ENCODE measurements at regions not wholly inside any gene's neighbourhood (a gene's known extent, or its start where the extent isn't known, plus 50 kb on each side); places are given as distances from the start of the nearest gene placed in this dataset.

- H3K9me3 ChIP-seq = no peaks in the 10 kb centered on the region
- intact Hi-C loops (cut with DNase I, micrococcal nuclease) = no loop called here
- no peaks in the 10 kb centered on the region for H3K36me3 ChIP-seq (ENCODE audit: low read depth)
- ATAC-seq = no peak
- H3K4me1 ChIP-seq (ENCODE audit: low read depth) = no peaks in the 10 kb centered on the region
- TF ChIP-seq CTCF (IDR thresholded peaks at IDR 0.05) = no peak
- no peak for DNase-seq
- H3K4me3 ChIP-seq = no peak overlapping the region
Measured at GRCh38 chr2:236775511-236775910, 205.9 kb downstream of the ACKR3 start.

- ATAC-seq (no peak), DNase-seq (no peak)
- no peak overlapping the region for H3K4me3 ChIP-seq
- intact Hi-C loops (cut with DNase I, micrococcal nuclease) = no loop called here
- no peak for TF ChIP-seq CTCF (IDR thresholded peaks at IDR 0.05)
- no peaks in the 10 kb centered on the region for H3K9me3 ChIP-seq
- no peaks in the 10 kb centered on the region for H3K36me3 ChIP-seq (ENCODE audit: low read depth)
- H3K4me1 ChIP-seq (ENCODE audit: low read depth) = no peaks in the 10 kb centered on the region
Measured at GRCh38 chr2:236776206-236776605, 206.6 kb downstream of the ACKR3 start.

GRCh38 chr2:236776695-236777251, 207.1 kb downstream of the ACKR3 start:
- Histone ChIP-seq H3K36me3 (ENCODE audit: low read depth) (no peaks in the 10 kb centered on the region), H3K4me3 (no peak overlapping the region), H3K4me1 (ENCODE audit: low read depth) (no peaks in the 10 kb centered on the region), H3K9me3 (no peaks in the 10 kb centered on the region)
- no peak for TF ChIP-seq CTCF (IDR thresholded peaks at IDR 0.05)
- DNase-seq (no peak), ATAC-seq (no peak)
- intact Hi-C loops (cut with DNase I, micrococcal nuclease) = no loop called here

GRCh38 chr2:236777408-236777807, 207.8 kb downstream of the ACKR3 start:
- Histone ChIP-seq H3K4me1 (ENCODE audit: low read depth) (no peaks in the 10 kb centered on the region), H3K9me3 (no peaks in the 10 kb centered on the region), H3K36me3 (ENCODE audit: low read depth) (no peaks in the 10 kb centered on the region), H3K4me3 (no peak overlapping the region)
- intact Hi-C loops (cut with DNase I, micrococcal nuclease) = no loop called here
- ATAC-seq = no peak
- TF ChIP-seq CTCF (IDR thresholded peaks at IDR 0.05) = no peak
- no peak for DNase-seq

- no peak for TF ChIP-seq CTCF (IDR thresholded peaks at IDR 0.05)
- DNase-seq (no peak), ATAC-seq (no peak)
- Histone ChIP-seq H3K4me3 (no peak overlapping the region), H3K4me1 (ENCODE audit: low read depth) (no peaks in the 10 kb centered on the region), H3K9me3 (no peaks in the 10 kb centered on the region), H3K36me3 (ENCODE audit: low read depth) (no peaks in the 10 kb centered on the region)
- intact Hi-C loops (cut with DNase I, micrococcal nuclease) = no loop called here
Measured at GRCh38 chr2:236781933-236782816, 212.6 kb downstream of the ACKR3 start.

Data from mucosa of descending colon (tissue), 3 donors.